SJSA1 (cell line): ENCODE measurements at regions not wholly inside any gene's neighbourhood (a gene's known extent, or its start where the extent isn't known, plus 50 kb on each side); places are given as distances from the start of the nearest gene placed in this dataset.

Experiments
- DNase-seq, 2 experiments: peaks; one replicate each; pipeline ENCODE4 v3.0.0-alpha.2; 2015 to 2020; ENCODE audit warnings: low spot score in 2 of 2, low read depth in 1 of 2
- H3K27ac ChIP-seq: fragments of 250-450 bp; sonication (Bioruptor Pico); 2 replicates; pipeline ENCODE4 v1.5.1; 2020; ENCODE audit warnings: mild to moderate bottlenecking, moderate library complexity
- H3K27me3 ChIP-seq: fragments of 250-450 bp; sonication (Bioruptor Pico); replicated peaks from 2 replicates; pipeline ENCODE4 v1.5.1; 2020; ENCODE audit warnings: mild to moderate bottlenecking, moderate library complexity
- H3K36me3 ChIP-seq: fragments of 250-450 bp; sonication (Bioruptor Pico); 2 replicates; pipeline ENCODE4 v1.5.1; 2020; ENCODE audit warnings: mild to moderate bottlenecking
- H3K4me1 ChIP-seq: fragments of 250-450 bp; sonication (Bioruptor Pico); replicated peaks from 2 replicates; pipeline ENCODE4 v1.6.1; 2021; ENCODE audit warnings: mild to moderate bottlenecking
- H3K4me3 ChIP-seq: fragments of 250-450 bp; sonication (Bioruptor Pico); 2 replicates; pipeline ENCODE4 v1.5.1; 2020; ENCODE audit warnings: mild to moderate bottlenecking
- H3K9me3 ChIP-seq: fragments of 250-450 bp; sonication (Bioruptor Pico); replicated peaks from 2 replicates; pipeline ENCODE4 v1.5.1; 2020; ENCODE audit warnings: mild to moderate bottlenecking

GRCh38 chr6:142684371-142684770, 260.6 kb downstream of the HIVEP2 start:
- no peak for DNase-seq
- H3K4me3 ChIP-seq: no peak overlapping the region
- H3K36me3 ChIP-seq: no peaks in the 10 kb centered on the region
- no peaks in the 10 kb centered on the region for H3K9me3 ChIP-seq
- no peak overlapping the region for H3K27ac ChIP-seq
- no peaks in the 10 kb centered on the region for H3K4me1 ChIP-seq
- H3K27me3 ChIP-seq: no peaks in the 10 kb centered on the region

GRCh38 chr6:142685852-142686506, 259.0 kb downstream of the HIVEP2 start:
- Histone ChIP-seq H3K9me3 (no peaks in the 10 kb centered on the region), H3K36me3 (no peaks in the 10 kb centered on the region), H3K27me3 (no peaks in the 10 kb centered on the region), H3K4me3 (no peak overlapping the region), H3K27ac (no peak overlapping the region), H3K4me1 (no peaks in the 10 kb centered on the region)
- DNase-seq: no peak

GRCh38 chr6:142686507-142686887, 258.5 kb downstream of the HIVEP2 start:
- Histone ChIP-seq H3K27ac (no peak overlapping the region), H3K9me3 (no peaks in the 10 kb centered on the region), H3K4me3 (no peak overlapping the region), H3K36me3 (no peaks in the 10 kb centered on the region), H3K4me1 (no peaks in the 10 kb centered on the region), H3K27me3 (no peaks in the 10 kb centered on the region)
- no peak for DNase-seq

- Histone ChIP-seq H3K27me3 (no peaks in the 10 kb centered on the region), H3K9me3 (no peaks in the 10 kb centered on the region), H3K4me3 (no peak overlapping the region), H3K4me1 (no peaks in the 10 kb centered on the region), H3K27ac (no peak overlapping the region), H3K36me3 (no peaks in the 10 kb centered on the region)
- DNase-seq: peak; percentile 63 to 73
Measured at GRCh38 chr6:142692942-142693341, 252.0 kb downstream of the HIVEP2 start.

GRCh38 chr6:142693441-142693840, 251.5 kb downstream of the HIVEP2 start:
- H3K4me1 ChIP-seq: no peaks in the 10 kb centered on the region
- no peaks in the 10 kb centered on the region for H3K9me3 ChIP-seq
- DNase-seq: peak in 1 of 2 experiments; percentile 3
- no peak overlapping the region for H3K4me3 ChIP-seq
- no peaks in the 10 kb centered on the region for H3K27me3 ChIP-seq
- H3K27ac ChIP-seq: no peak overlapping the region
- no peaks in the 10 kb centered on the region for H3K36me3 ChIP-seq

- no peak for DNase-seq
- H3K4me1 ChIP-seq: no peaks in the 10 kb centered on the region
- no peak overlapping the region for H3K4me3 ChIP-seq
- no peaks in the 10 kb centered on the region for H3K9me3 ChIP-seq
- no peaks in the 10 kb centered on the region for H3K27me3 ChIP-seq
- H3K36me3 ChIP-seq: no peaks in the 10 kb centered on the region
- H3K27ac ChIP-seq: no peak overlapping the region
Measured at GRCh38 chr6:142694054-142694453, 250.9 kb downstream of the HIVEP2 start.

GRCh38 chr6:142695016-142695415, 250.0 kb downstream of the HIVEP2 start:
- no peak for DNase-seq
- no peaks in the 10 kb centered on the region for H3K27me3 ChIP-seq
- no peaks in the 10 kb centered on the region for H3K4me1 ChIP-seq
- no peak overlapping the region for H3K27ac ChIP-seq
- no peak overlapping the region for H3K4me3 ChIP-seq
- H3K9me3 ChIP-seq: no peaks in the 10 kb centered on the region
- no peaks in the 10 kb centered on the region for H3K36me3 ChIP-seq

GRCh38 chr6:142696123-142697000, 248.6 kb downstream of the HIVEP2 start:
- H3K4me1 ChIP-seq: no peaks in the 10 kb centered on the region
- no peaks in the 10 kb centered on the region for H3K36me3 ChIP-seq
- H3K27ac ChIP-seq: no peak overlapping the region
- no peaks in the 10 kb centered on the region for H3K9me3 ChIP-seq
- DNase-seq: no peak
- H3K27me3 ChIP-seq: no peaks in the 10 kb centered on the region
- H3K4me3 ChIP-seq: no peak overlapping the region

- H3K4me1 ChIP-seq: no peaks in the 10 kb centered on the region
- H3K27ac ChIP-seq: no peak overlapping the region
- H3K9me3 ChIP-seq: no peaks in the 10 kb centered on the region
- no peaks in the 10 kb centered on the region for H3K27me3 ChIP-seq
- H3K36me3 ChIP-seq: no peaks in the 10 kb centered on the region
- H3K4me3 ChIP-seq: no peak overlapping the region
- no peak for DNase-seq
Measured at GRCh38 chr6:142697001-142697335, 248.0 kb downstream of the HIVEP2 start.

GRCh38 chr6:142697922-142698321, 247.1 kb downstream of the HIVEP2 start:
- Histone ChIP-seq H3K27me3 (no peaks in the 10 kb centered on the region), H3K27ac (no peak overlapping the region), H3K4me3 (no peak overlapping the region), H3K36me3 (no peaks in the 10 kb centered on the region), H3K4me1 (no peaks in the 10 kb centered on the region), H3K9me3 (no peaks in the 10 kb centered on the region)
- DNase-seq: no peak

GRCh38 chr6:142698751-142699150, 246.2 kb downstream of the HIVEP2 start:
- Histone ChIP-seq H3K36me3 (no peaks in the 10 kb centered on the region), H3K4me1 (no peaks in the 10 kb centered on the region), H3K4me3 (no peak overlapping the region), H3K27me3 (no peaks in the 10 kb centered on the region), H3K27ac (no peak overlapping the region), H3K9me3 (no peaks in the 10 kb centered on the region)
- no peak for DNase-seq

GRCh38 chr6:142699391-142699790, 245.6 kb downstream of the HIVEP2 start:
- Histone ChIP-seq H3K4me1 (no peaks in the 10 kb centered on the region), H3K27ac (no peak overlapping the region), H3K36me3 (no peaks in the 10 kb centered on the region), H3K4me3 (no peak overlapping the region), H3K27me3 (no peaks in the 10 kb centered on the region), H3K9me3 (no peaks in the 10 kb centered on the region)
- no peak for DNase-seq

- Histone ChIP-seq H3K9me3 (no peaks in the 10 kb centered on the region), H3K27ac (no peak overlapping the region), H3K4me1 (no peaks in the 10 kb centered on the region), H3K4me3 (no peak overlapping the region), H3K36me3 (no peaks in the 10 kb centered on the region), H3K27me3 (no peaks in the 10 kb centered on the region)
- DNase-seq: no peak
Measured at GRCh38 chr6:142700032-142700431, 244.9 kb downstream of the HIVEP2 start.

GRCh38 chr6:142700671-142701312, 244.2 kb downstream of the HIVEP2 start:
- no peak for DNase-seq
- Histone ChIP-seq H3K9me3 (no peaks in the 10 kb centered on the region), H3K4me3 (no peak overlapping the region), H3K36me3 (no peaks in the 10 kb centered on the region), H3K27me3 (no peaks in the 10 kb centered on the region), H3K27ac (no peak overlapping the region), H3K4me1 (no peaks in the 10 kb centered on the region)
